ENCODE measurements at regions not wholly inside any gene's neighbourhood (a gene's known extent, or its start where the extent isn't known, plus 50 kb on each side); places are given as distances from the start of the nearest gene placed in this dataset.

- DNase-seq (ENCODE audit: low read depth) = no peak
Measured at GRCh38 chr6:6821639-6822261, 233.2 kb downstream of the LY86 start.

GRCh38 chr6:6823030-6823429 is 234.5 kb downstream of the LY86 start:
- H3K4me3 ChIP-seq (ENCODE audit: low read depth, low read length) = no peak overlapping the region
- DNase-seq (ENCODE audit: low read depth) = no peak
- TF ChIP-seq, protein P1, sequence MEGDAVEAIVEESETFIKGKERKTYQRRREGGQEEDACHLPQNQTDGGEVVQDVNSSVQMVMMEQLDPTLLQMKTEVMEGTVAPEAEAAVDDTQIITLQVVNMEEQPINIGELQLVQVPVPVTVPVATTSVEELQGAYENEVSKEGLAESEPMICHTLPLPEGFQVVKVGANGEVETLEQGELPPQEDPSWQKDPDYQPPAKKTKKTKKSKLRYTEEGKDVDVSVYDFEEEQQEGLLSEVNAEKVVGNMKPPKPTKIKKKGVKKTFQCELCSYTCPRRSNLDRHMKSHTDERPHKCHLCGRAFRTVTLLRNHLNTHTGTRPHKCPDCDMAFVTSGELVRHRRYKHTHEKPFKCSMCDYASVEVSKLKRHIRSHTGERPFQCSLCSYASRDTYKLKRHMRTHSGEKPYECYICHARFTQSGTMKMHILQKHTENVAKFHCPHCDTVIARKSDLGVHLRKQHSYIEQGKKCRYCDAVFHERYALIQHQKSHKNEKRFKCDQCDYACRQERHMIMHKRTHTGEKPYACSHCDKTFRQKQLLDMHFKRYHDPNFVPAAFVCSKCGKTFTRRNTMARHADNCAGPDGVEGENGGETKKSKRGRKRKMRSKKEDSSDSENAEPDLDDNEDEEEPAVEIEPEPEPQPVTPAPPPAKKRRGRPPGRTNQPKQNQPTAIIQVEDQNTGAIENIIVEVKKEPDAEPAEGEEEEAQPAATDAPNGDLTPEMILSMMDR (conservative IDR thresholded peaks at IDR 0.05; ENCODE audit: low read depth, low read length) = no peak

More at GRCh38 chr6:6821639-6822261, 233.2 kb downstream of the LY86 start:
- no peak overlapping the region for H3K4me3 ChIP-seq (ENCODE audit: low read depth, low read length)
- TF ChIP-seq, protein P1 (conservative IDR thresholded peaks at IDR 0.05; ENCODE audit: low read depth, low read length) = no peak

GRCh38 chr6:6823568-6824224 is 235.2 kb downstream of the LY86 start:
- TF ChIP-seq, protein P1 (conservative IDR thresholded peaks at IDR 0.05; ENCODE audit: low read depth, low read length) = no peak
- no peak overlapping the region for H3K4me3 ChIP-seq (ENCODE audit: low read depth, low read length)
- no peak for DNase-seq (ENCODE audit: low read depth)

DNA sequence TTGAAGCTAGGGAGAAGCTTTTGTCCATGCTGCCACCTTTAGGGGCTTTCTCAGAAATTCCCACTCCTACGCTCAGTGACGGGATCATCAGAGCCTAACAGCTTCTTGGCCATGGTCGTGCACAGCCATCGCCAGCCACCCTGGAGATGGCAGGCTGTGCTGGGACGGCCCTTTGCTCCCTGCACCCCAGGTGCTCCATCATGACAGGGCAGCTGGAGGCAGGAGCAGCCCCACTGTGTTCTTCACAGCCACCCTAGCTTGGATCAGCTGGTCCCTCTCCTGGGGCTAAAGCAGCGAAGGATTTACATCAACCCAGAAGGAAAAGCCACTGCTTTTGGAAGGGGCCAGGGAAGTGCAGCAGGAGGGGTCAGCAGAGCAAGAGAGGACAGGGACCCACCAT is 235.9 kb downstream of the LY86 start:
- TF ChIP-seq, protein P1 (conservative IDR thresholded peaks at IDR 0.05; ENCODE audit: low read depth, low read length) = no peak
- DNase-seq (ENCODE audit: low read depth) = no peak
- no peak overlapping the region for H3K4me3 ChIP-seq (ENCODE audit: low read depth, low read length)

- DNase-seq (ENCODE audit: low read depth) = no peak
Measured at GRCh38 chr6:6825193-6825784, 236.8 kb downstream of the LY86 start.

DNA sequence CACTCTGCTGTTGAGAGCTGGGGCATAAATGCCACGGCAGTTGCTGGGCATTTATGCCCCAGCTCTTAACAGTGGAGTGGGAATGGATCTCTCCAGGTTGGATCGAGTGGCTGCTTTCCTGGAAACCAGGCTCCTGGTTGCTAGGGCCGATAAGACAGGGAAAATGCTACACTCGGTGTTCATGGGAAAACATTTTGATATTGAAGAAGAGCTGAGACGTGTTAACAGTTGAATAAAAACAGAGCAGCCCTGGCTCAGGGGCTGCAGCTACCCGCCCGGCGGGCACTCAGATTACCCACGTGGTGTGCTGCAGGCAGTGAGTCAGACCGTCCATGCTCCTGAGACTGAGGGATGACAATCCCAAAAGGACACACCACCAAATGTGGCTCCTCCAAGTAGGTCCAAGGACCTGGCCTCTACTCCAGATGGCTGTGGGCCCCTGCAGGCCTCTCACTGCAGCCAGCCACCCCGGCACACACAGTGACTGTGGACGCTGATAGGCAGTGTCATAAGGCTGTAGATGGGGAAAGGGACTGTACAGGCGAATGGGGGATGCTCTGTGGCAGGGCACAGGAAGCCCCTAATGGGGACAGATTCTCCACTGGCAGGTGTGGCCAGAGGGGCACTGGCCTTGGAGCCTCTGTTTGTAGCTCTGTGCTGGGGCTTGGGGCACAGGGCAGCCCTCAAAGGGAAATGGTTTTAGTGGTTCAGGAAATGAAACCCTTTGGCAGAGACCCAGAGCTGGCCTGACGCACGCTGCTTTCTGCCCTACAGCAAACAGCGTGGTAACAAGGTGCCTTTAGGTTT is 237.8 kb downstream of the LY86 start:
- H3K4me3 ChIP-seq (ENCODE audit: low read depth, low read length) = no peak overlapping the region
- DNase-seq (ENCODE audit: low read depth) = no peak
- TF ChIP-seq, protein P1 (conservative IDR thresholded peaks at IDR 0.05; ENCODE audit: low read depth, low read length) = no peak

More at GRCh38 chr6:6825193-6825784, 236.8 kb downstream of the LY86 start:
- TF ChIP-seq, protein P1 (conservative IDR thresholded peaks at IDR 0.05; ENCODE audit: low read depth, low read length) = no peak
- no peak overlapping the region for H3K4me3 ChIP-seq (ENCODE audit: low read depth, low read length)

All from epithelial cell of proximal tubule (primary cell).